H1 (cell line): ENCODE measurements at regions not wholly inside any gene's neighbourhood (a gene's known extent, or its start where the extent isn't known, plus 50 kb on each side); places are given as distances from the start of the nearest gene placed in this dataset.

Source experiments
- CTCF ChIA-PET: fragments of 300-600 bp; sonication (Branson Sonifier 250); formaldehyde crosslinking; loops from one replicate; lab custom pipeline; 2021; ENCODE audit not compliant: partially characterized antibody; lab: Charles Lee
- POLR2A ChIA-PET: fragments of 300-600 bp; sonication (Branson Sonifier 250); formaldehyde crosslinking; loops from one replicate; lab custom pipeline; 2021; ENCODE audit warnings: inconsistent platforms; ENCODE audit not compliant: partially characterized antibody; lab: Charles Lee
- DNase-seq, 2 experiments: peaks; one replicate each; pipeline versions ENCODE4 v3.0.0 to v3.0.0-alpha.2; 2010 to 2022; ENCODE audit warnings: low spot score in 2 of 2, low read depth in 1 of 2, mixed read lengths in 1 of 2
- FAIRE-seq: peaks from 2 replicates; lab custom pipeline; 2011; peaks lifted over from hg19 to GRCh38; lab: Jason Lieb, UNC
- H2AFZ ChIP-seq: 2 replicates; pipeline ENCODE4 v1.8.1; 2012; ENCODE audit warnings: low read length, inconsistent platforms
- H2AK5ac ChIP-seq: 2 replicates; pipeline ENCODE4 v1.6.1; 2013; ENCODE audit warnings: low read depth, low read length
- H2BK120ac ChIP-seq: replicated peaks from 2 replicates; pipeline ENCODE3; 2013; ENCODE audit warnings: low read depth, low read length, inconsistent platforms
- H2BK12ac ChIP-seq: 2 replicates; pipeline ENCODE4 v1.6.1; 2013; ENCODE audit warnings: low read depth, low read length
- H2BK15ac ChIP-seq: 2 replicates; pipeline ENCODE4 v1.6.1; 2013; ENCODE audit warnings: low read length
- H2BK20ac ChIP-seq: 2 replicates; pipeline ENCODE4 v1.6.1; 2013; ENCODE audit warnings: low read length
- H2BK5ac ChIP-seq: 2 replicates; pipeline ENCODE4 v1.6.1; 2013; ENCODE audit warnings: low read depth, low read length
- H3K14ac ChIP-seq: 2 replicates; pipeline ENCODE4 v1.6.1; 2013; ENCODE audit warnings: inconsistent platforms; ENCODE audit not compliant: insufficient read length
- H3K18ac ChIP-seq: 2 replicates; pipeline ENCODE4 v1.6.1; 2013; ENCODE audit warnings: low read length; ENCODE audit errors: extremely low read depth
- H3K23ac ChIP-seq: 2 replicates; pipeline ENCODE4 v1.6.1; 2013; ENCODE audit warnings: inconsistent platforms; ENCODE audit not compliant: insufficient read length
- H3K23me2 ChIP-seq: 2 replicates; pipeline ENCODE4 v1.6.1; 2013; ENCODE audit warnings: low read depth, low read length
- H3K27ac ChIP-seq: 2 replicates; pipeline ENCODE4 v1.6.1; 2011; ENCODE audit warnings: low read depth, low read length, inconsistent platforms
- H3K27me3 ChIP-seq, 4 experiments: replicated peaks in 1 of 4; 1 replicate in 1 of 4; 2 replicates in 3 of 4; pipeline versions ENCODE4 v1.6.1 to v1.8.1; 2011 to 2013; ENCODE audit warnings: low read length in 3 of 4, mild to moderate bottlenecking in 3 of 4, inconsistent platforms in 2 of 4, mixed read lengths in 2 of 4, moderate library complexity in 1 of 4; ENCODE audit not compliant: control insufficient read depth in 3 of 4, insufficient read depth in 3 of 4; ENCODE audit errors: extremely low read depth in 1 of 4
- H3K36me3 ChIP-seq, 4 experiments: 2 replicates each; pipeline versions ENCODE4 v1.6.1 to v1.8.1; 2011 to 2013; ENCODE audit warnings: mild to moderate bottlenecking in 4 of 4, low read length in 3 of 4, moderate library complexity in 2 of 4, control low read depth in 1 of 4, inconsistent platforms in 1 of 4; ENCODE audit not compliant: insufficient read depth in 4 of 4, control insufficient read depth in 2 of 4
- H3K4ac ChIP-seq: replicated peaks from 2 replicates; pipeline ENCODE3; 2013; ENCODE audit warnings: low read length, low read depth, mixed read lengths, inconsistent platforms; ENCODE audit not compliant: insufficient read length
- H3K4me1 ChIP-seq, 4 experiments: replicated peaks in 1 of 4; 1 replicate in 1 of 4; 2 replicates in 3 of 4; pipeline versions ENCODE4 v1.6.1 to v1.8.1; 2011 to 2013; ENCODE audit warnings: low read length in 3 of 4, inconsistent platforms in 2 of 4, mixed read lengths in 1 of 4; ENCODE audit not compliant: insufficient read depth in 4 of 4, control insufficient read depth in 3 of 4
- H3K4me2 ChIP-seq, 2 experiments: 2 replicates each; pipeline versions ENCODE4 v1.6.1 to v1.8.1; 2011 to 2013; ENCODE audit warnings: low read depth in 2 of 2, low read length in 2 of 2, control low read depth in 1 of 2, inconsistent platforms in 1 of 2, mild to moderate bottlenecking in 1 of 2; ENCODE audit not compliant: insufficient read depth in 1 of 2
- H3K4me3 ChIP-seq, 4 experiments: fragments of 200-600, 300-600 bp in 1 of 4; sonication (generic), shearing (Covaris generic), sonication (Bioruptor Twin) in 1 of 4; 2 replicates each; pipeline versions ENCODE4 v1.5.1 to v1.8.1; 2011 to 2016; ENCODE audit warnings: low read length in 4 of 4, low read depth in 3 of 4, control low read depth in 2 of 4, inconsistent platforms in 2 of 4, mild to moderate bottlenecking in 2 of 4, mixed read lengths in 1 of 4, moderate library complexity in 1 of 4; ENCODE audit not compliant: insufficient read depth in 2 of 4; ENCODE audit errors: extremely low read depth in 1 of 4
- H3K56ac ChIP-seq: replicated peaks from 2 replicates; pipeline ENCODE3; 2013; ENCODE audit warnings: low read depth, mild to moderate bottlenecking, mixed read lengths, low read length, inconsistent platforms; ENCODE audit not compliant: insufficient read length
- H3K79me1 ChIP-seq: 2 replicates; pipeline ENCODE4 v1.6.1; 2013; ENCODE audit warnings: low read depth, low read length, control low read depth
- H3K79me2 ChIP-seq, 2 experiments: 2 replicates each; pipeline versions ENCODE4 v1.6.1 to v1.8.1; 2012 to 2013; ENCODE audit warnings: low read length in 2 of 2, mild to moderate bottlenecking in 2 of 2, inconsistent platforms in 1 of 2; ENCODE audit not compliant: insufficient read depth in 2 of 2, control insufficient read depth in 1 of 2
- H3K9ac ChIP-seq, 4 experiments: replicated peaks in 1 of 4; 1 replicate in 1 of 4; 2 replicates in 3 of 4; pipeline versions ENCODE4 v1.6.1 to v1.8.1; 2011 to 2013; ENCODE audit warnings: low read depth in 3 of 4, low read length in 3 of 4, control low read depth in 2 of 4, mild to moderate bottlenecking in 2 of 4, moderate library complexity in 2 of 4, inconsistent platforms in 1 of 4; ENCODE audit errors: extremely low read depth in 1 of 4
- H3K9me3 ChIP-seq, 2 experiments: 2 replicates each; pipeline versions ENCODE4 v1.6.1 to v1.8.1; 2012 to 2013; ENCODE audit warnings: mild to moderate bottlenecking in 2 of 2, moderate library complexity in 2 of 2, control low read depth in 1 of 2, inconsistent platforms in 1 of 2, low read depth in 1 of 2, low read length in 1 of 2, mixed read lengths in 1 of 2; ENCODE audit not compliant: insufficient read depth in 2 of 2
- H4K20me1 ChIP-seq, 2 experiments: replicated peaks in 1 of 2; 2 replicates each; pipeline versions ENCODE3 to v1.8.1; 2011 to 2013; ENCODE audit warnings: inconsistent platforms in 2 of 2, low read length in 2 of 2, mild to moderate bottlenecking in 1 of 2; ENCODE audit not compliant: insufficient read depth in 2 of 2, control insufficient read depth in 1 of 2
- H4K5ac ChIP-seq: 2 replicates; pipeline ENCODE4 v1.6.1; 2013; ENCODE audit warnings: low read length, low read depth, mixed read lengths, inconsistent platforms; ENCODE audit not compliant: insufficient read length
- H4K8ac ChIP-seq: 2 replicates; pipeline ENCODE4 v1.8.0; 2013; ENCODE audit warnings: mild to moderate bottlenecking, moderate library complexity, low read length, inconsistent platforms; ENCODE audit not compliant: insufficient read depth; ENCODE audit errors: extremely low read depth
- H4K91ac ChIP-seq: replicated peaks from 2 replicates; pipeline ENCODE3; 2013; ENCODE audit warnings: low read length, mixed read lengths, inconsistent platforms; ENCODE audit not compliant: insufficient read length
- BACH1 ChIP-seq: IDR thresholded peaks from 2 replicates; pipeline ENCODE4 v1.6.1; 2012; ENCODE audit warnings: low read length, improper control_type of control experiment
- BRCA1 ChIP-seq: IDR thresholded peaks from 2 replicates; pipeline ENCODE4 v1.6.1; 2012; ENCODE audit warnings: low read depth, low read length, improper control_type of control experiment
- HDAC6 ChIP-seq: IDR thresholded peaks from one replicate; pipeline ENCODE4 v1.7.1; 2012; ENCODE audit warnings: low read depth, mild to moderate bottlenecking, inconsistent platforms, low read length, moderate library complexity
- NANOG ChIP-seq: IDR thresholded peaks from 2 replicates; pipeline ENCODE4 v1.6.1; 2011; ENCODE audit warnings: low read length, low read depth, mild to moderate bottlenecking, inconsistent platforms; ENCODE audit not compliant: insufficient read depth, poor library complexity, severe bottlenecking
- NRF1 ChIP-seq: IDR thresholded peaks from 2 replicates; pipeline ENCODE4 v1.6.1; 2011; ENCODE audit warnings: mild to moderate bottlenecking, low read depth, low read length, improper control_type of control experiment
- POLR2AphosphoS5 ChIP-seq: IDR thresholded peaks from 2 replicates; pipeline ENCODE4 v1.6.1; 2011; ENCODE audit warnings: low read depth, low read length
- POU5F1 ChIP-seq: IDR thresholded peaks from 2 replicates; pipeline ENCODE4 v1.6.1; 2011; ENCODE audit warnings: low read depth, mild to moderate bottlenecking, low read length, moderate library complexity
- SP4 ChIP-seq: IDR thresholded peaks from 2 replicates; pipeline ENCODE4 v1.6.1; 2012; ENCODE audit warnings: low read length, inconsistent platforms
- SUZ12 ChIP-seq: fragments of 200-600 bp; sonication (generic); IDR thresholded peaks from 2 replicates; pipeline ENCODE4 v1.6.1; 2012; ENCODE audit warnings: mild to moderate bottlenecking, inconsistent platforms, low read length, moderate library complexity, mixed read lengths
- TAF7 ChIP-seq: optimal IDR thresholded peaks from 2 replicates; pipeline ENCODE3; 2011; ENCODE audit warnings: low read depth, mild to moderate bottlenecking, inconsistent platforms, low read length, moderate library complexity, borderline replicate concordance
- YY1 ChIP-seq: IDR thresholded peaks from 2 replicates; pipeline ENCODE4 v1.6.1; 2011; ENCODE audit warnings: low read depth, mild to moderate bottlenecking, low read length
- WGBS, 2 experiments: shearing (Covaris generic) in 1 of 2; methylation state at CpG; one replicate each; pipeline versions ENCODE4 v1.1.6 to v1.1.7; 2013 to 2015; ENCODE audit warnings: low lambda C conversion rate in 2 of 2, mixed read lengths in 2 of 2, inconsistent platforms in 1 of 2, low coverage in 1 of 2, missing lambda C conversion rate in 1 of 2; ENCODE audit not compliant: insufficient replicate concordance in 2 of 2, insufficient coverage in 1 of 2, insufficient read length in 1 of 2; ENCODE audit errors: extremely low coverage in 1 of 2, missing lambda C conversion rate in 1 of 2; 5-methylcytosine and 5-hydroxymethylcytosine counted together

GRCh38 chr7:126202177-126202576 is 1050.6 kb downstream of the GRM8 start:
- H4K5ac ChIP-seq = no peak overlapping the region
- H2AFZ ChIP-seq = no peak overlapping the region
- no peak overlapping the region for H3K4ac ChIP-seq
- no peaks in the 10 kb centered on the region for H3K27me3 ChIP-seq
- H2BK120ac ChIP-seq = no peak overlapping the region
- CTCF ChIA-PET = no interaction called here
- POLR2A ChIA-PET = no interaction called here
- no peak overlapping the region for H3K9ac ChIP-seq
- no peak overlapping the region for H3K27ac ChIP-seq
- H3K36me3 ChIP-seq = no peaks in the 10 kb centered on the region
- H3K4me1 ChIP-seq = no peaks in the 10 kb centered on the region
- H3K18ac ChIP-seq = no peak overlapping the region
- H3K79me1 ChIP-seq = no peaks in the 10 kb centered on the region
- TF ChIP-seq BRCA1 (no peak), NRF1 (no peak), BACH1 (no peak), SUZ12 (no peak), SP4 (no peak), HDAC6 (no peak), TAF7 (no peak), POU5F1 (no peak), POLR2AphosphoS5 (no peak), NANOG (no peak), YY1 (no peak)
- H3K79me2 ChIP-seq = no peaks in the 10 kb centered on the region
- no peak overlapping the region for H2BK20ac ChIP-seq
- H3K9me3 ChIP-seq = no peaks in the 10 kb centered on the region
- H3K4me2 ChIP-seq = no peak overlapping the region
- DNase-seq (no peak), FAIRE-seq (no peak)
- no peak overlapping the region for H3K56ac ChIP-seq
- no peak overlapping the region for H2AK5ac ChIP-seq
- H4K8ac ChIP-seq = no peak overlapping the region
- H4K20me1 ChIP-seq = no peaks in the 10 kb centered on the region
- H3K23me2 ChIP-seq = no peaks in the 10 kb centered on the region
- no peak overlapping the region for H3K23ac ChIP-seq
- no peak overlapping the region for H2BK15ac ChIP-seq
- no peak overlapping the region for H2BK5ac ChIP-seq
- WGBS, 2 experiments = no CpG with 5 or more reads among the region's 1 CpG
- no peak overlapping the region for H3K4me3 ChIP-seq
- no peak overlapping the region for H2BK12ac ChIP-seq
- H4K91ac ChIP-seq = no peak overlapping the region
- H3K14ac ChIP-seq = no peak overlapping the region
